Trophoblast cell (in vitro differentiated cells and primary cell): ENCODE measurements at regions not wholly inside any gene's neighbourhood (a gene's known extent, or its start where the extent isn't known, plus 50 kb on each side); places are given as distances from the start of the nearest gene placed in this dataset.

Source experiments
- DNase-seq, 2 donors: peaks; one replicate each; pipeline ENCODE4 v3.0.0-alpha.2; 2016
- H2AFZ ChIP-seq: 2 replicates; pipeline ENCODE4 v1.6.1; 2013; ENCODE audit warnings: low read length, moderate library complexity, mild to moderate bottlenecking; ENCODE audit not compliant: insufficient read depth, poor library complexity
- H2AK5ac ChIP-seq: 2 replicates; pipeline ENCODE4 v1.6.1; 2013; ENCODE audit warnings: mild to moderate bottlenecking, low read length
- H2BK120ac ChIP-seq: 2 replicates; pipeline ENCODE4 v1.6.1; 2013; ENCODE audit warnings: low read length, mild to moderate bottlenecking, moderate library complexity; ENCODE audit not compliant: insufficient read depth, poor library complexity
- H2BK12ac ChIP-seq: 2 replicates; pipeline ENCODE4 v1.6.1; 2013; ENCODE audit warnings: mild to moderate bottlenecking, low read length, moderate library complexity
- H2BK5ac ChIP-seq: 2 replicates; pipeline ENCODE4 v1.6.1; 2013; ENCODE audit warnings: low read length, low read depth, moderate library complexity, mild to moderate bottlenecking; ENCODE audit not compliant: poor library complexity
- H3K14ac ChIP-seq: 2 replicates; pipeline ENCODE4 v1.6.1; 2013; ENCODE audit warnings: mild to moderate bottlenecking, low read length
- H3K18ac ChIP-seq: 2 replicates; pipeline ENCODE4 v1.6.1; 2013; ENCODE audit warnings: mild to moderate bottlenecking, low read length
- H3K23ac ChIP-seq: 2 replicates; pipeline ENCODE4 v1.6.1; 2013; ENCODE audit warnings: low read length
- H3K27ac ChIP-seq: 2 replicates; pipeline ENCODE4 v1.5.1; 2013; ENCODE audit warnings: low read depth, mild to moderate bottlenecking, inconsistent platforms, low read length, moderate library complexity
- H3K27me3 ChIP-seq: 2 replicates; pipeline ENCODE4 v1.6.1; 2013; ENCODE audit warnings: inconsistent platforms, mild to moderate bottlenecking, low read length, moderate library complexity; ENCODE audit not compliant: insufficient read depth
- H3K36me3 ChIP-seq, 2 experiments: 1 replicate in 1 of 2; 2 replicates in 1 of 2; pipeline ENCODE4 v1.6.1; 2013; ENCODE audit warnings: low read length in 2 of 2, mild to moderate bottlenecking in 2 of 2, moderate library complexity in 1 of 2; ENCODE audit not compliant: insufficient read depth in 2 of 2, control insufficient read depth in 1 of 2
- H3K4ac ChIP-seq: 2 replicates; pipeline ENCODE4 v1.6.1; 2013; ENCODE audit warnings: low read depth, mild to moderate bottlenecking, low read length, moderate library complexity
- H3K4me1 ChIP-seq, 2 experiments: 1 replicate in 1 of 2; 2 replicates in 1 of 2; pipeline ENCODE4 v1.6.1; 2013; ENCODE audit warnings: low read length in 2 of 2, mild to moderate bottlenecking in 2 of 2, moderate library complexity in 1 of 2; ENCODE audit not compliant: insufficient read depth in 2 of 2, control insufficient read depth in 1 of 2
- H3K4me2 ChIP-seq: 2 replicates; pipeline ENCODE4 v1.6.1; 2013; ENCODE audit warnings: inconsistent platforms, mild to moderate bottlenecking, low read length, moderate library complexity
- H3K4me3 ChIP-seq: 2 replicates; pipeline ENCODE4 v1.5.1; 2013; ENCODE audit warnings: mild to moderate bottlenecking, low read depth, low read length, inconsistent platforms
- H3K79me1 ChIP-seq: one replicate; pipeline ENCODE4 v1.6.1; 2013; ENCODE audit warnings: low read length
- H3K79me2 ChIP-seq: 2 replicates; pipeline ENCODE4 v1.6.1; 2013; ENCODE audit warnings: low read length, mild to moderate bottlenecking; ENCODE audit not compliant: control insufficient read depth, insufficient read depth, poor library complexity
- H3K9ac ChIP-seq: 2 replicates; pipeline ENCODE4 v1.6.1; 2013; ENCODE audit warnings: mild to moderate bottlenecking, low read length
- H3K9me3 ChIP-seq: 2 replicates; pipeline ENCODE4 v1.6.1; 2013; ENCODE audit warnings: low read depth, mild to moderate bottlenecking, control low read depth, inconsistent platforms, low read length; ENCODE audit not compliant: insufficient read depth
- H4K12ac ChIP-seq: 2 replicates; pipeline ENCODE4 v1.6.1; 2013; ENCODE audit warnings: low read depth, mild to moderate bottlenecking, low read length, moderate library complexity
- H4K8ac ChIP-seq: 2 replicates; pipeline ENCODE4 v1.6.1; 2013; ENCODE audit warnings: low read depth, mild to moderate bottlenecking, low read length, moderate library complexity
- H4K91ac ChIP-seq: one replicate; pipeline ENCODE4 v1.6.1; 2013; ENCODE audit warnings: low read depth, mild to moderate bottlenecking, low read length, moderate library complexity
- WGBS: extraction: QIAGEN DNeasy Blood & Tissue Kit; methylation state at CpG from one replicate; pipeline ENCODE4 v1.1.7; 2013; ENCODE audit warnings: missing lambda C conversion rate; ENCODE audit not compliant: insufficient read length, insufficient coverage; ENCODE audit errors: extremely low coverage; 5-methylcytosine and 5-hydroxymethylcytosine counted together

GRCh38 chrY:19012985-19013384 lies 239.4 kb upstream of the HSFY2 start:
- WGBS: 100% methylated on average over 1 of the region's 2 CpGs
- no peak overlapping the region for H3K23ac ChIP-seq
- H2BK12ac ChIP-seq: no peak overlapping the region
- H3K14ac ChIP-seq: no peak overlapping the region
- no peak overlapping the region for H4K8ac ChIP-seq
- H2BK5ac ChIP-seq: no peak overlapping the region
- no peak overlapping the region for H4K12ac ChIP-seq
- no peak overlapping the region for H3K4me3 ChIP-seq
- H3K18ac ChIP-seq: no peak overlapping the region
- no peaks in the 10 kb centered on the region for H3K36me3 ChIP-seq
- DNase-seq: no peak
- H3K79me1 ChIP-seq: no peaks in the 10 kb centered on the region
- H3K9ac ChIP-seq: no peak overlapping the region
- no peaks in the 10 kb centered on the region for H3K79me2 ChIP-seq
- no peaks in the 10 kb centered on the region for H3K4me1 ChIP-seq
- no peak overlapping the region for H2AFZ ChIP-seq
- H4K91ac ChIP-seq: no peak overlapping the region
- H3K27ac ChIP-seq: no peak overlapping the region
- no peak overlapping the region for H2BK120ac ChIP-seq
- no peak overlapping the region for H3K4ac ChIP-seq
- no peak overlapping the region for H3K4me2 ChIP-seq
- H2AK5ac ChIP-seq: no peak overlapping the region
- H3K9me3 ChIP-seq: no peaks in the 10 kb centered on the region
- H3K27me3 ChIP-seq: no peaks in the 10 kb centered on the region

GRCh38 chrY:19011605-19012090 lies 238.1 kb upstream of the HSFY2 start:
- Histone ChIP-seq H4K91ac (no peak overlapping the region), H2BK5ac (no peak overlapping the region), H2AK5ac (no peak overlapping the region), H3K4me1 (no peaks in the 10 kb centered on the region), H3K9ac (no peak overlapping the region), H3K79me1 (no peaks in the 10 kb centered on the region), H2BK12ac (no peak overlapping the region), H3K14ac (no peak overlapping the region), H3K79me2 (no peaks in the 10 kb centered on the region), H3K23ac (no peak overlapping the region), H3K4ac (no peak overlapping the region), H3K18ac (no peak overlapping the region), H3K4me2 (no peak overlapping the region), H4K12ac (no peak overlapping the region), H2BK120ac (no peak overlapping the region), H3K9me3 (no peaks in the 10 kb centered on the region), H4K8ac (no peak overlapping the region), H3K27ac (no peak overlapping the region), H3K4me3 (no peak overlapping the region), H3K36me3 (no peaks in the 10 kb centered on the region), H2AFZ (no peak overlapping the region), H3K27me3 (no peaks in the 10 kb centered on the region)
- WGBS: no CpG with 5 or more reads among the region's 3 CpGs
- no peak for DNase-seq

- H3K14ac ChIP-seq: no peak overlapping the region
- no peak overlapping the region for H3K27ac ChIP-seq
- no peak overlapping the region for H3K4me3 ChIP-seq
- WGBS: no CpG with 5 or more reads among the region's 2 CpGs
- H3K4ac ChIP-seq: no peak overlapping the region
- H3K9me3 ChIP-seq: no peaks in the 10 kb centered on the region
- H3K18ac ChIP-seq: no peak overlapping the region
- H2AFZ ChIP-seq: no peak overlapping the region
- no peak overlapping the region for H2BK120ac ChIP-seq
- no peaks in the 10 kb centered on the region for H3K27me3 ChIP-seq
- H3K79me1 ChIP-seq: no peaks in the 10 kb centered on the region
- no peak overlapping the region for H3K9ac ChIP-seq
- no peaks in the 10 kb centered on the region for H3K36me3 ChIP-seq
- H3K23ac ChIP-seq: no peak overlapping the region
- no peak overlapping the region for H2BK12ac ChIP-seq
- H4K12ac ChIP-seq: no peak overlapping the region
- H4K8ac ChIP-seq: no peak overlapping the region
- no peaks in the 10 kb centered on the region for H3K4me1 ChIP-seq
- H4K91ac ChIP-seq: no peak overlapping the region
- no peak for DNase-seq
- H3K79me2 ChIP-seq: no peaks in the 10 kb centered on the region
- no peak overlapping the region for H2AK5ac ChIP-seq
- no peak overlapping the region for H3K4me2 ChIP-seq
- no peak overlapping the region for H2BK5ac ChIP-seq
Observed at GRCh38 chrY:19006234-19006633, 232.7 kb upstream of the HSFY2 start.

GRCh38 chrY:19005579-19005978 lies 232.0 kb upstream of the HSFY2 start:
- Histone ChIP-seq H3K27me3 (no peaks in the 10 kb centered on the region), H3K79me2 (no peaks in the 10 kb centered on the region), H3K18ac (no peak overlapping the region), H3K4me1 (no peaks in the 10 kb centered on the region), H2BK5ac (no peak overlapping the region), H3K9me3 (no peaks in the 10 kb centered on the region), H3K79me1 (no peaks in the 10 kb centered on the region), H2BK12ac (no peak overlapping the region), H3K27ac (no peak overlapping the region), H3K4me3 (no peak overlapping the region), H3K9ac (no peak overlapping the region), H2BK120ac (no peak overlapping the region), H3K23ac (no peak overlapping the region), H3K36me3 (no peaks in the 10 kb centered on the region), H4K91ac (no peak overlapping the region), H3K4ac (no peak overlapping the region), H4K8ac (no peak overlapping the region), H2AFZ (no peak overlapping the region), H2AK5ac (no peak overlapping the region), H4K12ac (no peak overlapping the region), H3K4me2 (no peak overlapping the region), H3K14ac (no peak overlapping the region)
- no CpG with 5 or more reads among the region's 7 CpGs for WGBS
- no peak for DNase-seq
